Activated CD4-positive, alpha-beta T cell treated with anti-CD3 and anti-CD28 coated beads, Interleukin-2, amount 10 ng/mL, durations not matched to agents 24 days and 14 days (primary cell): ENCODE measurements at regions not wholly inside any gene's neighbourhood (a gene's known extent, or its start where the extent isn't known, plus 50 kb on each side); places are given as distances from the start of the nearest gene placed in this dataset.

Experiments used
- DNase-seq: peaks from one replicate; pipeline ENCODE4 v3.0.0; 2022
- H3K27ac Mint-ChIP-seq: one replicate; pipeline ENCODE4 v1.8.0; 2022; ENCODE audit warnings: mild to moderate bottlenecking, mixed read lengths
- H3K27me3 Mint-ChIP-seq: one replicate; pipeline ENCODE4 v1.8.0; 2022; ENCODE audit warnings: mixed read lengths
- H3K36me3 Mint-ChIP-seq: one replicate; pipeline ENCODE4 v1.8.0; 2022; ENCODE audit warnings: low read depth, mild to moderate bottlenecking, mixed read lengths
- H3K4me1 Mint-ChIP-seq: one replicate; pipeline ENCODE4 v1.8.0; 2021; ENCODE audit warnings: mixed read lengths
- H3K4me3 Mint-ChIP-seq: one replicate; pipeline ENCODE4 v1.8.0; 2022; ENCODE audit warnings: mild to moderate bottlenecking, moderate library complexity, mixed read lengths
- H3K9me3 Mint-ChIP-seq: one replicate; pipeline ENCODE4 v1.8.0; 2021; ENCODE audit warnings: mixed read lengths
- intact Hi-C: fragments of 100-400 bp; cut with micrococcal nuclease; formaldehyde crosslinking; loops from one replicate; pipeline ENCODE4 v1.15.1; 2023

DNA sequence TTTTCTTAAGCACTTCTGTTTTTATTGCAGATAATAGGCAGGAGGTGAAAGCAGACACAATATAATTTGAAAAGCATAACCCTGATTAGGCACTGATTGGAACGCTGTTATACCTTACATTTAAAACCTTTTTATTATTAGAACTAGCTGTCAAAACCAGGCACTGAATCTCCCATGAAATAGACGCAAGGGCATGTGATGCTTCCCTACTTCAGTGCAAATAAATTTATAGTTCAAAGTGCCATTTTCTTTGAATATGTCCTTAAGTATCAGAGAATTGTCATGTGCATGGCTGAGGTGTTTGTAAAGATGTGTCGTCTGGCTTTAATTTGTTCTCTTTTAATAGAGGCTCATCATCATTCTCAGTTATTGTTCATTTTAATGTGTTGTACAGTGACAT is 386.0 kb downstream of the NR2F2 start:
- Mint-ChIP-seq H3K4me3 (no peak overlapping the region), H3K9me3 (no peaks in the 10 kb centered on the region), H3K27me3 (no peaks in the 10 kb centered on the region), H3K36me3 (no peaks in the 10 kb centered on the region), H3K27ac (no peak overlapping the region), H3K4me1 (no peaks in the 10 kb centered on the region)
- DNase-seq: no peak
- intact Hi-C loops: no loop called here

DNA sequence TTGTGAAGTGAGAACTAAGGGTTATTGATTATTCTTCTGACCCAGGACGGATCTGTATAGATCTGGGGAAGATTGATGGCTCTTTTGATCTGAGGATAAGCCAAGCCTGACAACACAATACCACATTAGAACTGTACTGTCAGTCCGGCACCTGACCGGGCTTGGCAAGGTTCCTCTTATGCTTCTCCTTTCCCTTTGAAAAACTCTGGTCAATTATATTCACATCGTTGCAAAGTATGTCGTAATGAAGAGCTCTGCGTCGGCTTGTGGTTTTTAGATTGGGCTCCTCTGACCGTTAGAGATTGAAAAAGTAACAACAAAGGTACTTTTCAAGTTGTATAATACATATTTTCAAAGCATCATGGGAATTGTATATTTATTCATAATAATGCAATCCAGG is 389.8 kb downstream of the NR2F2 start:
- H3K4me1 Mint-ChIP-seq: no peaks in the 10 kb centered on the region
- H3K4me3 Mint-ChIP-seq: no peak overlapping the region
- no peaks in the 10 kb centered on the region for H3K27me3 Mint-ChIP-seq
- no peaks in the 10 kb centered on the region for H3K36me3 Mint-ChIP-seq
- no peak overlapping the region for H3K27ac Mint-ChIP-seq
- intact Hi-C loops: no loop called here
- DNase-seq: no peak
- peaks cover 3% of the 10 kb centered on the region for H3K9me3 Mint-ChIP-seq

DNA sequence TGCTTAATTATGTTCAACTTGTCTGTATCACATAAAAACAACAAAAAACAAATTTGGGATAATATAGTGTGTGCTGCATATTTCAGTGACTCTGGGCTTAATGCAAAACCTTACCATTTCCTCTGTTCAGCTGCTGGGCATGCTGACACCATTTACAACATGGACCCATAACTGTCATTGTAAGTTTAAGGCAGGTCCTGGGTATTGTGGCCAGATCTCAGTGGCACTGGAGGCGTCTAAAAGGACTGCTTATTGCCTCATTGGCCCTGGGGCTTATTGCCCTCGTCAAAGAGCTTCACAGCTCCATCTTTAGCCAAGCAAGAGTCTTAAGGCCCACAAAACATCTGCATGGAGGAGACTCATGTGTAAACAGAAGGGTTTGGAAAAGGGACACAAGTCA is 390.2 kb downstream of the NR2F2 start:
- Mint-ChIP-seq H3K36me3 (no peaks in the 10 kb centered on the region), H3K27ac (no peak overlapping the region), H3K4me1 (no peaks in the 10 kb centered on the region), H3K27me3 (no peaks in the 10 kb centered on the region), H3K4me3 (no peak overlapping the region), H3K9me3 (peaks cover 3% of the 10 kb centered on the region)
- intact Hi-C loops: no loop called here
- DNase-seq: no peak

DNA sequence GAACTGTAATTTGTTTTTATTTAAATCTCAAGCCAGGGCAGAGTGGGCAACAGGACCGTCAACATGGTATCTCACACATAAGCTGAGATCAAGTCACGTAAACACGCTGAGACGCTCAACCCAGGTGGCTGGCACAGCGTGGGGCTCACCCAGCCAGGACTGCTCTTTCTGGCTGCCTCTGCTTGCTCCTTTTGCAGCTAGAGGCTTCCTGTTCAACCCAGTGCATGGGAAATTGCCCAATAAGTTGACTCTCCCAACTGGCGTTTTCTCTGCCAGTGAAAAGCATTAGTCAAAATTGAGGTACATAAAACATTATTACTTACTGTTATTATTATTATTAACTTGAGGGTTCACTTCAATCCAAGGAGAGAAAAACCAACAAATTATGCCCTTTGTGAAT is 398.1 kb downstream of the NR2F2 start:
- no peak overlapping the region for H3K4me3 Mint-ChIP-seq
- no peaks in the 10 kb centered on the region for H3K36me3 Mint-ChIP-seq
- no peak for DNase-seq
- no peaks in the 10 kb centered on the region for H3K27me3 Mint-ChIP-seq
- no peak overlapping the region for H3K27ac Mint-ChIP-seq
- no peaks in the 10 kb centered on the region for H3K9me3 Mint-ChIP-seq
- intact Hi-C loops: no loop called here
- H3K4me1 Mint-ChIP-seq: no peaks in the 10 kb centered on the region

DNA sequence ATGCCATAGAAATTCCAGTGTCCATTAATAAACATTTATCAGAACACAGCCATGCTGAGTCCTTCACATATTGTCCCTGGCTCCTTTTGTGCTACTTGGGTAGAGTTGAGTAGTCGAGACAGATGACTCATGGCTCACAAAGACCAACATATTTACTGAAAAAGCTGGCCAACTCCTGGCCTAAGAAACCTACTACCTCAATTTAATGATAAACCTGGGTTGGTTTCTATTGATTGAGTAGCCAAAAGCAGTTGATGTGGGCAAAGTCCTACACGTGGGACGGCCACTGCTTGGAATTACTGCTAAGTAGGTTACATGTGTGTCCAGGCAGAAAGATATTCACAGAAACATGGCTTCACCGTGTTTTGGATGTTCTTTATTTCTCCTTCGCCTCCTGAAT is 402.2 kb downstream of the NR2F2 start:
- H3K4me1 Mint-ChIP-seq: no peaks in the 10 kb centered on the region
- H3K27me3 Mint-ChIP-seq: no peaks in the 10 kb centered on the region
- no peaks in the 10 kb centered on the region for H3K9me3 Mint-ChIP-seq
- intact Hi-C loops: no loop called here
- H3K4me3 Mint-ChIP-seq: no peak overlapping the region
- DNase-seq: no peak
- no peak overlapping the region for H3K27ac Mint-ChIP-seq
- H3K36me3 Mint-ChIP-seq: no peaks in the 10 kb centered on the region

DNA sequence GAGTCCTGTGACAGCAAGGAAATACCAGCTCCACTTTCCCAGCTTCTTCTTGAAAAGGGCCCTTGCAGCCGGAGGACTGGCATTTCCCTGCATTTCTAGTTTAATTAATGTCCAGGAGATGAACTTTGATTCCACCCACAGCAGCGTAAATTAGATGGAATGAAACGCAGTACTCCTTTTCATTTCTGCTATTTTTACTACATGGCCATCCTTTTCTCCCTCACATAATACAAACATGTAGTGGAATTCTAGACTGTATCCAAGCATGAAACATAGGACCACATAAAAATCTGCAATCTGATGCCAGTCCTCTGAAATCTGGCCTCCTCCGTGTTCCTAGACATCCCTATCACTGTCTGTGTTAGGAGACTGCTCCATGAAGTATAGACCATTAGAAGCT is 403.2 kb downstream of the NR2F2 start:
- H3K9me3 Mint-ChIP-seq: peaks cover 3% of the 10 kb centered on the region
- no peaks in the 10 kb centered on the region for H3K4me1 Mint-ChIP-seq
- H3K27ac Mint-ChIP-seq: no peak overlapping the region
- DNase-seq: no peak
- intact Hi-C loops: no loop called here
- H3K36me3 Mint-ChIP-seq: no peaks in the 10 kb centered on the region
- no peaks in the 10 kb centered on the region for H3K27me3 Mint-ChIP-seq
- no peak overlapping the region for H3K4me3 Mint-ChIP-seq

DNA sequence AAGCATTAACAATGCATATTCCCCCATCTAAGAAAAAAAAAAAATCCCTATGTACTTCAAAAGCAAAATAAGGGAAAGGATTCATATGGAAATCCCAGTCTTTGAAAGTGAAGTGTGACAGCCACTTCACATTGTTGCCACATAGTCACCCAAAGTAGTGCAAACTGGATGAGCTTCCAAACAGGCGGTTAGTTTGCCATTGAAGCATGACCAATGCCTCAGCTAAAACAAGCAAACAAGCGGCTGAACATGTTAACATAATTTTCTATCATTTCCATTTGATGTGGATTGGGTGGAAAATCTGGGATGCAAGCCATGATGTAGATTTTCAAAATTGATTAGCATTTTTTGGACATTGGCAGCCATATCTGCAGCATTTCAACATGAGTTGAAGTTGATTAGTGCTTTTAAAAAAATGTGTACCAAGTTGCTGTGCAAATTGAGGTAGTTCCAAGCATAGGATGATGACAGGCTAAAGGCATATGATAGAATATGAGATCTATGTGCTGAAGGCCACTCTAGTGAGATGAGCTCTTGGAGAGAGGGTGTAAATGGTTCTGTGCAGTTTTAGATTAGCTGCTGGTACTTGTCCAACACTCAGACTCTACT is 405.2 kb downstream of the NR2F2 start:
- H3K9me3 Mint-ChIP-seq: peaks cover 3% of the 10 kb centered on the region
- intact Hi-C loops: no loop called here
- no peak overlapping the region for H3K27ac Mint-ChIP-seq
- no peaks in the 10 kb centered on the region for H3K4me1 Mint-ChIP-seq
- no peak overlapping the region for H3K4me3 Mint-ChIP-seq
- no peak for DNase-seq
- no peaks in the 10 kb centered on the region for H3K36me3 Mint-ChIP-seq
- no peaks in the 10 kb centered on the region for H3K27me3 Mint-ChIP-seq

DNA sequence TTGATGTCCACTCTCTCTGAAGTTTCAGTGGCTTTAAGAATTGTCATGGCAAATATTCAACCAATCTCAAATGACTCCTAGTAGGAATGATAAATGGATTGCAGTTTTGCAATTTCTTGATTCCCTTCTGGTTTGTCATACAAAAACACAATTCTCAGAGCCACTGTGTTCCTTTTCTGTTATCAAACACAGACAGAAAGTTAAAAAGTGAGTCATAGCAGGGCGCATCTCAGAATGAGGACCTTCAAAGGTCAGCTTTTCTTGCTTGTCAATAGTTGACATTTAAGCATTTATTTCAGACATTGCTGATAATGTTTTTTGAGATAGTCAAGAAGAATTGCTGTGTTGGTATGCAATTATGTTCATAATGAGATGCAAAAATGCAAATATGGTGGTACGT is 405.9 kb downstream of the NR2F2 start:
- Mint-ChIP-seq H3K9me3 (peaks cover 3% of the 10 kb centered on the region), H3K27me3 (no peaks in the 10 kb centered on the region)

DNA sequence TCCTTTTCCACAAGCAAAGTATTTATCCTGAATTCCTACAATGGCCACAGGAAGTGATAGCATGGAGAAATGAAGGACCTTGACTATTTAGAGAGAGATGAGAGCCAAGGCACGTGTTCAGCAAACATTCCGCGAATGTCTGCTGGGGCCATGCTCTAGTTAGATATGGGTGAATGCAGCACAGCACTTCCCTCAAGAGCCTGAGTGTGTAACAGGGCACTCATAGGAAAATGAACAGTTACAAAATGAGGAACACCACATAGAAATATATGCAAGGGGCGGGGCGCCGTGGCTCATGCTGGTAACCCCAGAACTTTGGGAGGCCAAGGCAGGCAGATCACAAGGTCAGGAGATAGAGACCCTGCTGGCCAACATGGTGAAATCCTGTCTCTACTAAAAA is 406.9 kb downstream of the NR2F2 start:
- Mint-ChIP-seq H3K4me3 (no peak overlapping the region), H3K36me3 (no peaks in the 10 kb centered on the region), H3K27ac (no peak overlapping the region), H3K27me3 (no peaks in the 10 kb centered on the region), H3K4me1 (no peaks in the 10 kb centered on the region), H3K9me3 (peaks cover 3% of the 10 kb centered on the region)
- DNase-seq: no peak
- intact Hi-C loops: no loop called here

More for the DNA sequence above, 405.9 kb downstream of the NR2F2 start:
- no peak overlapping the region for H3K4me3 Mint-ChIP-seq
- no peaks in the 10 kb centered on the region for H3K4me1 Mint-ChIP-seq
- no peak for DNase-seq
- no peak overlapping the region for H3K27ac Mint-ChIP-seq
- intact Hi-C loops: no loop called here
- H3K36me3 Mint-ChIP-seq: no peaks in the 10 kb centered on the region

DNA sequence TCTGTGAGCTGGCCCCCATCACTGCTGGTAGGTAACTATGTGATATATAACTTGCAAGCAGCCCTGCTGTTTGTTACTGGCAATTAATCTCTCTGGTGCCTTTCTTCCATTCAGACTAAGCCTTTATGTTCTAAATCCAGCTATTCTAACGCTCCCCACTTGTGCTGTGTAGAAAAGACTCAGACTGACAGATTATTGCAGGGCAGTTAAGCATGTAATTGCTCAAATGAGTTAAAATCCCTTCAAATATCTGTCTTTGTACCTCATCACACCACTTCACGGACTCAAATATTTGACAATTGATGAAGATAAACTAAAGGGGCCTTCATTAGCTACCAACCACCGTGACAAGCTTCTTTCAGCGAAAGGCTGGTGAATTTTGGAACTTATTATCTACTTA is 416.2 kb downstream of the NR2F2 start:
- Mint-ChIP-seq H3K36me3 (no peaks in the 10 kb centered on the region), H3K4me1 (no peaks in the 10 kb centered on the region), H3K27ac (no peak overlapping the region), H3K27me3 (no peaks in the 10 kb centered on the region), H3K9me3 (no peaks in the 10 kb centered on the region), H3K4me3 (no peak overlapping the region)
- DNase-seq: no peak
- intact Hi-C loops: no loop called here

DNA sequence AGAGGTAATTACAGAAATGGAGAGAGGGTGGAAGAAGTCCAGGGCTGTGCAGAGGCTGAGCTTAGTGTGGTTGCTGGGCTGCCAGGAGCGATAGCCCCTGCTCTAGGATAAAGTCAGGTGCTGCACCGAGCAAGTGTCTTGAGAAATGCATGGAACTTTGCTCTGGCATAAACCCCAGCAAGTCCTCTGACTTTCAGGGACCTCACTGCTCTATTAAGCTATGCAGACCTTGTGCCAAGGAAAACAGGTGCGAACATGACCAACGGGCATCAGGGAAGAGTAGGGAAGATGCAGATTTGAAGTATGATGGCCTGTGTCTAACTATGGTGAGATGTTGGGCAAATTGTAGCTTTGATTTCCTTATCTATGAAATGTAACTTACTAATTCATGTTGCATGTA is 416.8 kb downstream of the NR2F2 start:
- Mint-ChIP-seq H3K27me3 (no peaks in the 10 kb centered on the region), H3K36me3 (no peaks in the 10 kb centered on the region), H3K4me3 (no peak overlapping the region), H3K4me1 (no peaks in the 10 kb centered on the region), H3K27ac (no peak overlapping the region), H3K9me3 (no peaks in the 10 kb centered on the region)
- no peak for DNase-seq
- intact Hi-C loops: no loop called here

DNA sequence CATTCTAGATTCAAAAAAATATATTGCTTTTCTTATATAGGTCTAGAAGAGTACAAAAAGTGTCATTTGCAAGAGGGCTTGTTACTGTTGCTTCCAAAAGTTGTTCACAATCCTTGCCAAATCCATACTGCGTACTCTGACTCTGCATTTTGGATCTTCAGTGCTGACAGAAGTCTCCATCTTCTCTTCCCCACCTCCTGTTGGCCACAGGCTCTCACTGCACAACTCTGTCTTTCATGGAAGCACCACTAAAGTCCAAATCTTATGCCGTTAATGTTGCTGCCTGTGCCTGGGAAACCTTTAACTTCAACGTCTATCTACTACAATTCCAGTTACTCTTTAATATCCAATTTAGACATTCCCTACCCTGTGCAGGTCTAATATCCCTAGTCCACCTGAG is 419.9 kb downstream of the NR2F2 start:
- intact Hi-C loops: no loop called here
- Mint-ChIP-seq H3K36me3 (no peaks in the 10 kb centered on the region), H3K4me1 (no peaks in the 10 kb centered on the region), H3K9me3 (no peaks in the 10 kb centered on the region), H3K4me3 (no peak overlapping the region), H3K27ac (no peak overlapping the region), H3K27me3 (no peaks in the 10 kb centered on the region)
- no peak for DNase-seq

DNA sequence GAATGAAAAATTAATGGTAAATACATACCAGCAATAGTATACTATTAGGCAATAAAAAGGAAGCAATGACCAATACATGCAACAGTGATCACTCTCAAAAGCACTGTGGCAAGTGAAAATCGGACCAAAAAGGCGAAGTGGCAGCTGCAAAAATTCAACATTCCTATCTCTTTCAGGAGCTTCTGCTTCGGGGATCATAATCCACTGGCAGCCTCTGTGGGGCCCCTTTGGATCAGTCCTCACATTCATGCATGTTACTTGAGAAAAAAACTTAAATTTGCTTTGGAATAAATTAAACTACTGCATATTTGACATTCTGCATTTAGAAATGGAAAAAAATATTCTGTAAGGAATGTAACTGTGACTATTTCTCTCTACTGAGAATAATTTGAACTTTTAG is 425.6 kb downstream of the NR2F2 start:
- Mint-ChIP-seq H3K9me3 (peaks cover 3% of the 10 kb centered on the region), H3K4me3 (no peak overlapping the region), H3K36me3 (no peaks in the 10 kb centered on the region), H3K27ac (no peak overlapping the region), H3K27me3 (no peaks in the 10 kb centered on the region), H3K4me1 (no peaks in the 10 kb centered on the region)
- intact Hi-C loops: no loop called here
- DNase-seq: no peak

DNA sequence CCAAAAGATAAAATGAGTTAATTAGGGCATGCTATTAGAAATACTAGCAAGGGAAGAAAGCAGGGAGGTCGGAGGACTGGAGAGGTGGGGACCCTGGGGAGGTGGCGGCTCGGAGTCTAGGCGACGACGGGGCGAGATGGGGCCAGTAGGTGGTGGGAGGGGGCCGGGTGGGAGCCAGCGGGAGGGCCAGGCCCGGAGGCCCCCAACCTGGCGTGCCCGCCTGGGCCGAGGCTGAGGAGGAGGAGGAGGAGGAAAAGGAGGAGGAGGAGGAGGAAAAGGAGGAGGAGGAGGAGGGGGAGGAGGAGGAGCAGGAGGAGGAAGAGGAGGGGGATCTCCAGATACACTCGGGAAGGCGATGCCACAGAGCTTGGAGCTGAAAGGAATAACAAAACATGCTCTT is 426.2 kb downstream of the NR2F2 start:
- H3K4me3 Mint-ChIP-seq: no peak overlapping the region
- no peaks in the 10 kb centered on the region for H3K27me3 Mint-ChIP-seq
- no peak overlapping the region for H3K27ac Mint-ChIP-seq
- H3K4me1 Mint-ChIP-seq: no peaks in the 10 kb centered on the region
- H3K36me3 Mint-ChIP-seq: no peaks in the 10 kb centered on the region
- intact Hi-C loops: no loop called here
- H3K9me3 Mint-ChIP-seq: peaks cover 3% of the 10 kb centered on the region
- no peak for DNase-seq

DNA sequence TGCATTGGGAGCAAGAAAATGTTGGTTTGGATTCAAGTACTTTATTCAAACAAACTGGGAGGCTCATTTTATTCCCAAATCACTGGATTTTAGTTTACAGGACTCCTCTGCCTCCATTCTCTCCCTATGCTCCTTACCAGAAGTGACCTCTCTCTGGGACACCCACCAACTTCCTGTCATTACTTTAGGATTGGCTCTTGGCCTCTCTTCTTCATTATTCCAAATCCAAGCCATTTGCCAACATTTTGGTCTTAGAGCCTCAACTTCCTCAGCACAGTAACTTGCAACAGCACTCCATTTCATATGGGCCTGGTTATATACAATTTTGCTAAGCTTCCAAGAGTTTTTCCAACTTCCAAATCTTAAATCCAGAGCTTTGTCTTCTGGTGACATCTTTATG is 432.1 kb downstream of the NR2F2 start:
- H3K4me3 Mint-ChIP-seq: no peak overlapping the region
- no peaks in the 10 kb centered on the region for H3K27me3 Mint-ChIP-seq
- H3K36me3 Mint-ChIP-seq: no peaks in the 10 kb centered on the region
- intact Hi-C loops: no loop called here
- H3K27ac Mint-ChIP-seq: no peak overlapping the region
- DNase-seq: no peak
- no peaks in the 10 kb centered on the region for H3K4me1 Mint-ChIP-seq
- H3K9me3 Mint-ChIP-seq: no peaks in the 10 kb centered on the region
